Embryonic facial prominence (tissue), 1 donor: ENCODE measurements at regions not wholly inside any gene's neighbourhood (a gene's known extent, or its start where the extent isn't known, plus 50 kb on each side); places are given as distances from the start of the nearest gene placed in this dataset.
"Not testable (repeated sequence)": the region's sequence is repeated elsewhere in the genome, so short reads cannot be mapped to it uniquely, and the experiment has no call there.

Experiments
- DNase-seq: peaks from one replicate; pipeline ENCODE4 v3.0.0-alpha.2; 2016; ENCODE audit errors: extremely low spot score

- DNase-seq, result no peak
Observed at GRCh38 chr7:19377611-19378344, 232.6 kb upstream of the FERD3L start.

GRCh38 chr7:19376538-19376937, 231.3 kb upstream of the FERD3L start:
- DNase-seq, result no peak

GRCh38 chr7:19375976-19376375, 230.8 kb upstream of the FERD3L start:
- DNase-seq, result no peak

DNA sequence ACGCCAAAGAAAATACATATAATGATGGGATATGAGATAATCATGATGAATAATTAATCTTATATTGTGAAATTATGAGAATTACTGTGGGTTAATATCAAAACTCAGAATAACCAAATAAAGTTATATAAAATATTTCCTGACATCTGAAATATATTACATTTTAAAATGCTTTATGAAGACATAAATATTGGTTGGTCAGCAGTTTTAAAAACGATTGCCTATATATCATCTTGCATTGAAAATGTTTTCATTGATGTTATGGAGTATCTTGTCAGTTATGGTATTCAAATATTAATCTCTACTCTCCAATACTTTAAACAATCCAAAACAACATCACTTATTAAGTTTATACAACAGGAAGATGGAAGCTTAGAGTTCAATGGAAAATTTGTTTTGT, 228.1 kb upstream of the FERD3L start:
- no peak for DNase-seq

DNA sequence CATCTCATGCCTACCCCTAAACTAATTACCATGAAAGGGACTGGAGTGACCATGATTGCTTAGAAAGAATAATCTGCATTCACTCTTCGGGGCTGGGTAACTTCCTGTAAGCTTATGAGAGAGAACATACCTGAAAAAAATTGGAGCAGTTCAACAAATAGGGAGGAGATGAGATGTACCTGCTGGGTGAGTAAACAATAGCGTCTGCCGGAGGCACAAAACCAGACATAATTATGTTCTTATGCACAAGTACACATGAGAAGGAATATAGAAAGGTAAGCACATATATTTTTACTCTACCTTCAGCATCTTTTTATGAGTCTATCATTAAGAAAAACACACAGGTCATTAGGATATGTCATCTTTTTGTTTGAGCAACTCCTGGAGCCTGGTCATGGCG, 224.6 kb upstream of the FERD3L start:
- DNase-seq, result no peak

DNA sequence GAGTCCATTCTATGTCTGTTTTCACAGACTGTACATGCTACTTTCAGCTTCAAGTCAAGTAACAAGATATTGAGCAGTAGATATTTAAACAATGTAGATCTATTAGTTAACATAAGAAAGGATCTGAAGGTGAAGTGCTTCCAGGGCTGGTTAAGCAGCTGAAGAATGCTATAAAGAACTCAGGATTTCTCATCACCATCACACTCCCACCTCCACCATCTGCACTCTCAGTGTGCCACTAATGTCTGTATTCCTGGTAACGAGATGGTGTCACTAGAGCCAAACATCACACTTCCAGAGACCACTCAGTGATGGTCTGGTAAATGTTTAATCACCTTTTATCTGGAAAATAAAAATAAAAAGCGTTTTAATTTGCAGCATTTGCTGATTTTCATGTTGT, 224.0 kb upstream of the FERD3L start:
- DNase-seq, result no peak

DNA sequence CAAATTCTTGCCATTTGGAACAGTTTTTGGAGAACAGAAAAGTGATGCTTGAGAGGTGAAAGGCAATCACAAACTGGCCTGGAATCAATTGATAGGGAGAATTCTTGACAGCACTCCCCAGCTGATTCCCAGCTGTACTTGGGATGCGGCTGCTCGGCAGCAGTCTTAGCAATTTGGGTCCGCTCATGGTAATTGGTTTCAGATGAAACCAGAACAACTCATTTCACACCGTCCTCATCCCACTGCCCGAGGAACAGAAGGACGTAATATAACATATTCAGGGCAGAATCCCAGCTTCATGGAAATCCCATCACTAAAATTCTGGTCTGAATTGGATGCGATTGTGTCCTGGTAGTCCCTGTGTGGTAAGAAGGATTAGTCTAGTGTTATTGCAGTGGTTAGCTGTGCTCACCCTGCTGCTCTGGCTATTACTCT, 223.3 kb upstream of the FERD3L start:
- DNase-seq, result peak; percentile 9

GRCh38 chr7:19364950-19365349, 219.7 kb upstream of the FERD3L start:
- DNase-seq, result no peak

DNA sequence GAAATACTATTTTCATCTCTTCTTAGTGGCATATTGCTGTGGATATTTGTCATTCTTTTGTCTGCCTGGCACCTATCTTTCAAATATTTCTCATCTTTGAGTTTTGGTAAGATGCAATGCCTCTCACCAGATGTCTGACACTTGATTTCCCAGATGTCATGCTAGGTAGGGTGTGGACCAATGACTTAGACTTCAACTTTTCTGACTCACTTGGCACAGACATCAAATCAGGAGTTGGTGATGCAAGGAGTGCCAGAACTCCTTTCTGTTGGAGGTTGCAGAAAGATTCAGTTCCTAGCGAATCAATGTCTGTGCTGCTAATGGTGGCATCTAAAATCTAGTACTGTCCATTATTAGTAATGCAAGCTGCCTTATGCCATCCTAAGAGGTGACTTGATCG, 216.9 kb upstream of the FERD3L start:
- DNase-seq, result no peak

DNA sequence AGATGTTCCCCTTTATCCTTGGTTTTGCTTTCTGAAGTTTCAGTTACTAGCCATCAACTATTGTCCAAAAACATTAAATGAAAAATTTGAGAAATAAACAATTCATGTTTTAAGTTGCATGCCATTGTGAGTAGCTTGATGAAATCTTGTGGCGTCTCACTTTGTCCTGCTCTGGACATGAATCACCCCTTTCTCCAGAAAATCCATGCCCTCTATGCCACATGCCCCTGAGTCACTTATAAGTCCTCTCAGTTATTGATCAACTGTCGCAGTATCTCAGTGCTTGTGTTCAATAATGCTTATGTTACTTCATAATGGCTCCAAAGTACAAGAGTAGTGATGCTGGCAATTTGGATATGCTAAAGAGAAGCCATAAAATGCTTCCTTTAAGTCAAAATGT, 208.0 kb upstream of the FERD3L start:
- no peak for DNase-seq

- DNase-seq, result no peak
Observed at GRCh38 chr7:19352305-19352695, 207.1 kb upstream of the FERD3L start.

- no peak for DNase-seq
Observed at GRCh38 chr7:19351341-19352304, 206.4 kb upstream of the FERD3L start.

GRCh38 chr7:19339512-19339911, 194.3 kb upstream of the FERD3L start:
- DNase-seq, result no peak

GRCh38 chr7:19338512-19338911, 193.3 kb upstream of the FERD3L start:
- DNase-seq, result not testable (repeated sequence)

- DNase-seq, result no peak
Observed at GRCh38 chr7:19336836-19337383, 191.7 kb upstream of the FERD3L start.

DNA sequence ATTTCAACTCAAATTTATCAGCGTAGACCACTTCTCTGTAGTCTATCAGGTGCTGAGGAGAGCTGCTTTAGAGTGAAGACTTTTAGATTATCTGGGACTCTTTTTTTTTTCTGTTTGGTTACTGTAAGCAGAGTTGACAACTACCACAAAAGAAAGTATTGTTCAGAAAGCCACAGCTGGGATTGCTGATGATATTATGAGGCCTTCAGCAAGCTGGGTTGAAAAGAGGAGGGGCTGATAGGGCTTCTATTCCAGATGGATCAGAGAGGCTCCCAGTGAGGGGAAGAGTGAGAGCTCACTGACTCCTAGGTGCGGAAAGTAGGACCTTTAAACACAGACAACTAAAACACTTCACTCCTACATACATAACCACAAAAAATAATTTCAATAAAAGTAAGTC, 188.5 kb upstream of the FERD3L start:
- no peak for DNase-seq

DNA sequence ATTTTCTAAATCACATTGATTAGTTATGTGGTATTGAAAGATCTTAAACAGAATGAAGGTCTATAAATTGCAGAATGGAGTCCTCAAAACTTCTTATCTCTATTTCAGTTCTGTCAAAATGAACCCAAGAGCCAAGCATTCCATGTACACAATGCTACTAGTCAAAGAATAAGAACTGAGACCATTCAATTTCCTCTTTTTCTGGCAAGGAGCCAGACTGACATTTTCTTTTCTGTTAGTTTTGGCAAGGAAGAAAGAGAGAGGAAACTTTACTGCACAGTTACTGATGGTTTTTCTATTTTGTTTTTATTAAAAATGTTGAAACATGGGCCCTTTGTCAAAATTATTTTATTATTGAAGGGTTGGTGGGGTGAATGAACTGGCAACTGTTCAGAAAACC, 181.8 kb upstream of the FERD3L start:
- DNase-seq, result no peak

GRCh38 chr7:19322002-19322401, 176.8 kb upstream of the FERD3L start:
- DNase-seq, result no peak

- DNase-seq, result no peak
Observed at GRCh38 chr7:19318287-19318686, 173.1 kb upstream of the FERD3L start.

- DNase-seq, result no peak
Observed at GRCh38 chr7:19317461-19317860, 172.2 kb upstream of the FERD3L start.

- DNase-seq, result no peak
Observed at GRCh38 chr7:19312416-19312815, 167.2 kb upstream of the FERD3L start.

- DNase-seq, result no peak
Observed at GRCh38 chr7:19307554-19307953, 162.3 kb upstream of the FERD3L start.

DNA sequence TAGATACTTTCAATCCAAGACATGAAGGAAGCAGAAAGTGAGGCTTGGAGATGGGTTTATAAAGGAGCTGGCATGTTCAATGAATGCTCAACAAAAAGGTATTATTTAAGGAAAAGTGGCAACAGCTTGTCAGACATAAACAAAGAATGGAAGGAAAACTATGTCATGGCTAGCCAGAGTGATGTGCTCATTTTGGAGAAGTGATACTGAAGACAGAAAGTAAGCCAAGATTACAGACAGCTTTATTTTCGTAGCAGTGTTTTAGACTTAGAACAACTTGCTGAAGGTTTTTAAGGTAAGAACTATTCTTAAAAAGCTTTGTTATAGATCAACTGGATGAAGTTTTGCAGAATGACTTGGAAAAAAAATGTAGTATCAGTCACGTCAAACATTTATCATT, 160.5 kb upstream of the FERD3L start:
- DNase-seq, result no peak
